Fibroblast of skin of left biceps (primary cell): ENCODE measurements at regions not wholly inside any gene's neighbourhood (a gene's known extent, or its start where the extent isn't known, plus 50 kb on each side); places are given as distances from the start of the nearest gene placed in this dataset.
"Not testable (repeated sequence)": the region's sequence is repeated elsewhere in the genome, so short reads cannot be mapped to it uniquely, and the experiment has no call there.

Source experiments
- DNase-seq, 2 experiments: peaks; one replicate each; pipeline ENCODE4 v3.0.0-alpha.2; 2013; ENCODE audit warnings: low read depth in 2 of 2

DNA sequence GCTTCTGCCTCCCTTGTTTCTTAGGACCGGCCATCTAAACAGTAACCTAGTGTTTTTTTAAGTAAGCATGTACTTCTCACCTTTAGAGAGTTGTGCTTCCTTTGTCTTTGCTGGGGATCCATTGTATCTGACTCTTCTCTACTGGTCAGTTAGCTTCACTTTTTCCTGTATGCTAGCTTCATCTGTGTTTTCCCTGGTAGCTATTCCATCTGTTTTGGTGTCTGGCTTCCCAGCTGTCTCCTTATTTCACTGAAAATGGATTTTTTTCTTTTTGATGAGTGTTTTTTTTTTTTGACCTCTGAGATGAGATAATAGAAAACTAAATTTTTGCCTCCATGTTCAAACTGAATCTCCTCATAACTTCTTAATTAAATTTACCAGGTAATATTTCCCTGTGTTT, 637.0 kb upstream of the SLC10A2 start:
- DNase-seq: no peak

DNA sequence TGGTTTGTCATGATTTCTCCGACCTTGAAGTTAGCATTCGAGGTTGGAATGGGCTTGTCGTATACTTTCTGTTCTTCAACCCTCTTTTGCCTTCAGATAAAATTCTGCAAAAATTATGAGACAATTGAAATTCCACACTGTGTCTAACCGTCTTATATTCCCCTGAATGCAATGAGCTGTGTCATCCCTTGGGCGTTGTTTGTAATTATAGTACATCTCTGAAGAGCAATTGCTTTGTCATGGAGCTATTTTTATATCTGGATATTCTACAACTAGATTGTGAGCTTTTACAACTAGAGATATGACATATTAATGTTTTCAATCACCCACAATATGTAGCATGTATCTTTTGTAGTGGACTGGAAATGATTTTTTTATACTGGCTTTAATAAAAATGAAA, 631.8 kb upstream of the SLC10A2 start:
- no peak for DNase-seq

DNA sequence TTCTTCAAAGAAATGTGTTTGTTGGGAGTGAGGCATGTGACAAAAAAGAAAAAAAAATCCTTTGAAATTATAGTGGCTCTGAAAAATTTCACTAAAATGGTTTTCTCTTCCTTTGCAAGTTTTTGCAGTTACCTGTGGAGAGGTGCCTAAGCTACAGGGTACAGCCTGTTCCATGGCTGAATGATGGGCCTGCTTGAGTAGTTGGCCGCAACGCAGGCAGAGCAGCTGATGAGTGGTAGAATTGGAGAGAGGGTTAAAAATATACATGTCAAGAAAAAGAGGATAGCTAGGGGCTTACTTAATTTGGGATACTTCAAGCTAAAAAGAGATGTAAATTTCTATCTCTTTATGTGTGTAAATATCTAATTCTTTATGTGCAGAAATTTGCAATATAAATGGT, 629.1 kb upstream of the SLC10A2 start:
- no peak for DNase-seq

DNA sequence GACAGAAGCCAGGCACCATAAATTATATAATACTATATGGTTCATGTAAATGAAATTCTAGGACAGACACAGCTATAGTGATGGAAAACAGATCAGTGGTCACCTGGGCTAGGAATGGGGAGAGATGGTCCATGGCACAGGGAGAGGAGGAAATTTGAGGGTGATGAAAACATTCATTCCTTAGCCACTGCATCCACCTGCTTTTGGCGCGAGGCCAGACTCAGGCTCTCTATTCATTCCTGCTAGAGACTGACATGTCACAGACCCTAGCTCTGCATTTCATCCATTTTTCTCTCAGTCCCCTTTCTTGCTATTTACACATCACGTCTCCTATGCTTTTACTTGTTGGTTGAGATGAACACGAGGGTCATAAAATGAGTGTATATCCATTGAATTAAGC, 628.3 kb upstream of the SLC10A2 start:
- DNase-seq: no peak

DNA sequence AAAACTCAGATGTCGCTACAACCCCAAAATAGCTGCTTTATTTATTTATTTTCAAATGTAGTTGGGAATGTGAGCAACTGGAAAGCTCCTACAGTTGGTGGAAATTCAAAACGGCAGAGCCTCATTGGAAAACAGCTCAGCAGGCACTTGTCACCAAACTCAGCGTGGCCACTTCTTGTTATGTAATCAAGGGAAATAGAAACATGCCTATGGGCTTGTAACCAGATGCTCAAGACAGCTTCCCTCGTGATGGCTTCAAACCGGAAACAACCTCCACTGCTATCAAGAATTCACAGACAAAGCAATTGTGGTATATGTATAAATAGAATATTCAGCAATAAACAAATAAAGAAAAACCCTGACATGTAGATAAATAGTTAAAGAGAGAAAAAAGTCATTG, 627.8 kb upstream of the SLC10A2 start:
- DNase-seq: no peak

DNA sequence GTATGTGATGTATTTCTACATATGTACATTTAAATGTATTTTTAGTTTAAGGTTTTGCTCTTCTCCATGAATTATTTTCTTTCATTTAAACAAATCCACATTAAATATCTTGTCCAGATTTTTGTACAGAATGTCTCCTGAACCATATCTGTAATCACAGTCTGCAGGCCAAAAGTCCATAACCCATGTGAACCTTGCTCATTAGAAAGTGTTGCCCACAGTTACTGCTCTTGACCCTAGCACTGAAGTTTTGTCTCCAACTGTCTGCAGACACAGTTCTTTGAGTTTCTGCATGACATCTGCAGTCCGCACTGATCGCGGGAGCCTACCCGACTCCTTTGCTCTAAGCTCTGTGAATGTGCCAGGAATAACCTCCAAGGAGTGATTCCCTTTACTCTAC, 626.2 kb upstream of the SLC10A2 start:
- DNase-seq: no peak

DNA sequence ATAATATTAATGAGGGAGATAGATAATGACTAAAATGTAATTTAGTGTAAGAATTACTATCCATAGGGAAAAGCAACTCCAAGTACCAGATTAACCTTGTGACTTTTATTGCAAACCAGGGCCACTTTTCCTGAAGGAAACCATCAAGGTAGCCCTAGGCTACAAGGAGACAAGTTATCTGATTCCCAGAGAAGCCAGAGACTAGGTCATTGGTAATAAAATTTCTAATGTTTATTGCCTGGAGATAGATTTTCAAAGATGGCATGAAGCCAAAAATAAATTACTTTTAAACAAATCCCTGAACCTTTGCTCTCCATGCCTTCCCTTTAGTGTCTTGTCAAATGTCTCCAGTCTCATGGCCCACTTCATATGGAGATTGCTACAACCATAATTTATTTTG, 610.1 kb upstream of the SLC10A2 start:
- no peak for DNase-seq

DNA sequence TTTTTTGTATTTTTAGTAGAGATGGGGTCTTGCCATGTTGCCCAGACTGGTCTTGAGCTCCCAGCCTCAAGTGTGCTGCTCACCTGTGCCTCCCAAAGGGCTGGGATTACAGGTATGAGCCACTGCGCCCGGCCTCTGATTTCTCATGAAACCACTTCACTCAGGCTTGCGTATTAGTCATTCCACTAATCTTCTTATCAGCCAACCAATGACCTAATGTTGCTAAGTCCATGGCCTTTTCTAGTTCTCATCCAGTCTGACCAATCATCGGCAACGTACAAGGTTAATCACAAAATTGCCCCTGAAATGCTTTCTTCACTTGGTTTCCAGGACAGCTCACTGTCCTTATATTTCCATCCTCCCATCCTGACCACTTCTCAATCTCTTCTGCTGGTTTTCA, 605.3 kb upstream of the SLC10A2 start:
- DNase-seq: no peak

DNA sequence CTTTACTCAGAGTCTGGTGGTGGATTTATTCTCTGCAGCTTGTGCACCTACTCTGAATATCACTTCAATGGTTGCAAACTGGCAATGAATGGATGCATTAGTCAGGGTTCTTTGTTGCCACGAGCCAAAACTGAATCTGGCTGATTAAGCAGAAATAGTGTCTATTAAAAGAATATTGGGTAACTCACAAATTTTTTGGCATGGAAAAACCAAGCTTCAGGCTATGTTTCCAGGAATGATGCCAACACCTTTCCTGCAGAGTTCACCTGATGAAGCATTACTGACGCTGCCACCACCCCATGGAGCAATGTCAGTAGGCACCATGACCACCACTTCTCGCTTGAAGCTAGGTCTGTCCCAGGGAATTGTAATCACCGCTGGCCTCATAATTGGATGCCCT, 597.8 kb upstream of the SLC10A2 start:
- DNase-seq: no peak

DNA sequence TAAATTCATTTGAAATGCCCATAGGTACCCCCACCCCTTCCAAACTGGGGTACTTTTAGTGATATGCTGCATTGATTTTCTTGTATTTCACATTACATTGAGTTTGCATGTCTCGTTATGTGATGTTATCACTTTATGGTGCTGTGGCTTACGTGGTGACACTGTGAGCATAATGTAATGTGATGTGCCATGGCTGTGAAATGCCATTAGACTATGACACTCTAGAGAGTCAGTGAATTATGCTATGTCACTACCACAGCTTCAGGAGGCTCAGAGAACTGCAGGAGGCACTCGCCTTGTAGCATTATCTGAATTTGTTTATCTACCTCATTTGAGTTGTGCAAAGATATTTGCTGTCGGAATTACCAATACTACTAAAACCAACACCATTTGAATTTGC, 590.1 kb upstream of the SLC10A2 start:
- no peak for DNase-seq

DNA sequence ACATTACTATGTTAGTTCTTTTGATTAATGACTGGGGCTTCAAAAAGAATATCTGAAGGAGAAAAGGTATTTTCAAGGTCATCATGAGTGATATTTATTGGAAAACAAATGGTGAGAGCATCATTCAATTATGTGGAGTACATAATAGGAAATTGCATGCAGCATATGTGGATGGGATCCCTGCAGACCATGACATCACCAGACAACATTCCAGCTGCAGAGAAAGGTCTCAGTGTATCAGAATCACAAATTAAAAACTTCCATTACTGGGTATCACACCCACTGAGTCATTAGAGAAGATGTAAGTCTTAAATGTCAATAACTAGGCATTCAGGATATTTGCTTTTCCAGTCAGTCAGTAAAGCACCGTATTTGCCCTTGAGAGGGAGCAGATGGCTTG, 574.4 kb upstream of the SLC10A2 start:
- no peak for DNase-seq

DNA sequence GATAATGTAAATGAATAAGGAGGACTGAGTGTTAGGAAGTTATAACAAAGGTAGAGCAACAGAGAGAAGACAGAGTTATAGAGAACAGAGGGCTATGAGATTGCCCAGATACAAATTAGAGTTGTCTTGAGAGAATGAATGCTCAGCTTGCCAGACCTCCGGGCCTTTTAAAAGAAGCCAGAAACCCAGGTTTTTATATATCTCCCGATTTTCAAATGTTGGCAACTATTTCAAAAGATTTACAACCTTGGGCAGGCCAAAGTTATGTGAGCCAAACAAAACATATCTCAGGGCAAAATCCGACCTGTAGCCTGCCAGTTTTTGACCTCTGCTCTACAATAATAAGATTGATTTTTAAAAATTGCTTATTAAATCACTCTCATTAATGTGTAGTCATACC, 573.1 kb upstream of the SLC10A2 start:
- no peak for DNase-seq

DNA sequence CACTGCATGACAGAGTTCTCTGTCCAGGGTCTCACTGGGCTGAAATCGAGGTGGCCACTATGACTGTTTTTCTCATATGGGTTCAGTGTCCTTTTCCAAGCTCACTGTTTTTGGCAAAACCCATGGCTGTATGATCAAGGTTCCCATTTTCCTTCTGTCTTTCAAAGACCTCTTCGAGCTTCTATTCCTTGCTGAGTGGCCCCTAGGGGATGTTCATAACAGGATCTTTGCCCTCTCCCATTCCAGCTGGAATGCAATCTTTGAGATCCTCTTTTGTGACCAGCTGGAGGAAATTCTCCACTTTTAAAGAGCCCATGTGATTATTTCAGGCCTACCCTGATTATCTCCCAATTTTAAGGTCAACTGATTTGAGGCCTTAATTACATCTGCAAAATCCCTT, 572.5 kb upstream of the SLC10A2 start:
- no peak for DNase-seq

DNA sequence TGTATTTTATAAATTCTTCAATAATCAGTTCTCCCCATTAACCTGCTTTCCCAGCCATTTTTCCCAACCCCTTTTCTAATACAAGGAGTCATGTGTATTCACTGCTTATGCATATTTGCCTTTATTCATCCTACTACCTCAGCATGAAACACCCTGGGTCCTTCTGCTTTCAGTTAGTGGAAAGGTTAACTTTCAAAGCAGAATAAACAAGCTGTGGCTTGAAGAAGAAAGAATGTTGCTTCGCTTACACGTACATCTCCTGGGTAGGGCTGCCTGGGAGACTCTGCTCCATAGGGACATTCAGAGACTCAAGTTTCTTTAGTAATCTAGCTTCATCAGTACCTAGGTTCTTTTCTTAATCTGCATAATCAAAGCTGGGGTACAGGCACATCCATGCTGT, 567.8 kb upstream of the SLC10A2 start:
- no peak for DNase-seq

DNA sequence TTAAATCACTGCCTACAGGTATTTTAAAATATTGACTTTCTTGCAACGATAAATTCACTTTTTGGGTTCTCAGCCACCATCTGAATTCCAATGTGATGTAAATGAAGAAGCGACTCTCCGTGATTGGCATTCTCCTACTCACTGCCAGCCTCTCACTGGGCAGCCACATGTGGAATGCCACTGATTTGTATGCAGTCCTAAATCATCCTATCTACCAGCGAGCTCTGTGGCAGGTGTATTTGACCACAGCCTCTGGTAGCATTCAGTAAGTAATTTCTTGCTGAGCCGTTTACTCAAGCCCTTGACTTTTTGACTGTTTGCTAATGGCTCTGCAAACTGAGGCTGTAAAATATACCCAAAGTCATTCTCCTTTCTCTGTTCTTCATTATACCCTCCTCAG, 559.0 kb upstream of the SLC10A2 start:
- no peak for DNase-seq

DNA sequence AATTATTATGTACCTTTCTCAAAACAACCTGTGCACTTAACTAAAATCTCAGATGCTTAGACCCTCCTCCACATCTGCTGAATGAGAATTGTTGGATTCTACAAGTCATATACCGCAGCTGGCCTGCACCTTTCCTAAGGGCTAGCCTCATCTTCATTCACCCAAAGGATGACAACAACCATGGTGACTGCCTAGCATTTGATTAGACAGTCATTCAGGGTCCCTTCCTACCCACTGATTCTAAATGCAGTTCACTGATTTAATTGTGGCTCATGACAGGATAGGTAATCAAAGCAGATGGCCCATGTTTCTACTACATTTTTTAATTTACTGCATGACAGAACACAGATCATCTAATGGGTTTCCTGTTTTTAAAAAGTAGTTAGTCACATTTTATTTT, 551.9 kb upstream of the SLC10A2 start:
- no peak for DNase-seq

DNA sequence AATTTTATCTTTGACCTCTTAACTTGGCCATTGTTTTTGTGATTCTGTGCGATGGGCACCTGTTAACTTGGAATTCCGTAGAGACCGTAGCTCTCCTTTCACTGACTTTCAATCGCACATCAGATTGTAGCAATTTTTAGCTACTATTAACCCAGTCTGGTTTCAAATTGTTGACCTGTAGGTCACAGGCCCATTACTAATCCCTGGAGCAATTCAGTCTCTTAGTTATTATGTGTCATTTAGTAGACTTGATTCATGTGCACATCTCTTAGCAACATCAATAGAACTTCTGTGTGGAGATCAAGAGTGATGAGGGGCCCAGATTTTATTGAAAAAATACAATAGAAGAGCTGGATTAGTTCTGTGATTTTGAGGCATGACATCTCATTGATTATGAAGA, 549.6 kb upstream of the SLC10A2 start:
- no peak for DNase-seq

DNA sequence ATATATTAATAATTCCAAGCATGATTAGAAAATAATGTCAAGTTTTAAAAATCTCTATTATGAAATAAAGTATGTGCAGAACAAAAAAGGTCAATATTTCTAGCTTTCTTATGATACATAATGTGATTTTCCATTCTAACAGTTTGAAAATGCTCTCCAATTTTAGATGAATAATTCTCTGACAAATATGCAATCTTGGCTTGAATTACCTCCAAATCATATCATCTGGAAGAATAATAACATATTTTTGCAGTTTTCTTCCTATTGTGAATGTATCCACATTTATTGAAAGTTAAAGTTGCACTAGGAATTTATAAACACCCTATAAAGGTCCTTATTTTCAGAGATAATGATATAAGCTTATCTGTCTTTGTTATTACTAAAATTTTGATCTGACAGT, 548.5 kb upstream of the SLC10A2 start:
- DNase-seq: no peak

DNA sequence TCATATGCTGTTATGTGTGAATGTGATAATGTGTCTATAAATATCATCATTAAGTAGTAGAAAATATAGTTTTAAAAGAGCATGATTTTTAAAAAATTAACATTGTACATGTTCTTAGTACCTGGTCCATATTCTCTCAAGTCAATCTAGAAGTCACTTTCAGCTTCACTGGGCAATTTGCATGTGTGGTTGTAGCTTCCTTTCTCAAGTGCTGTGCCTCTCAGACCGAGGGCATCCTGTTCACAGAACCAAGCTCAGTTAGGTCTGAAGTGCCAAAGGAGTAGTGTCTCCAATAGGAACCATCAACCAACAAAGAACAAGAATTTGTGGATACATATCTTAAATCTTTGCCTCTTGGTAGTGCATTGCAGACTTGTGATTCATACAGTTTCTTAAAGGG, 541.8 kb upstream of the SLC10A2 start:
- DNase-seq: no peak

DNA sequence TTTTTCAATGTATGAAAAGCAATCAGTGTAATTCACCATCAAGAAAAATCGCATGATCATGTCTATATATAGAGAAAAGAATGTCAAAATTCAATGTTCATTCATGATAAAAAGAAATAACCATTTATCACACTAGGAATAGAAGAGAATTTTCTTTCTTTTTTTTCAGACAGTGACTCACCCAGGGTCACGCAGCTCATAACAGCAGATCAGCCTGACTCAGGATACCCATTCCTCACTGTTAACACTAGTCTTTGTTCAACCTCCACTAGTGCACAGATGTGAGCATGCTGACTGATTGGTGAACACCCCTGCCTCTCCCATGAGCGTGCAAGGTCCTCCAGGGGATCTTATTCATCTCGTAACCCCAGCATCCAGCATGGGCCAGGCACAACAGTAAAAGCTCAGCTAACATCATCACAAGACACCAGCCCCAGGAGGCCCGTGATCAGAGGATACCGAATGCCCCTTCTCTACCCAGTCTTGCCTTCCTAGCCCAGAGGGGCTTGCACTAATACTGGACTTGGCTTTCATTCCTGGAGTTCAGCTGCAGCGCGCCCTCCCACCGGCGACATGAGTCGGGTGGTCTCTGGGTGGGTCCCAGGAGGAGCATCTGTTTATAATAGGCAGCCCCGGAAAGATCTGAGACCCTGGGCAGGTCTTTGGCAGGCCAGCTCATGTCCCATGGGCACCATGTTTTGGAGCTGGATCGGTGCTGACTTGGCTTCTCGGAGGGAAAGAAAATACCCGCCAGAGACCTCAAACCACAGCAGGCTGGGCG, 539.5 kb upstream of the SLC10A2 start:
- DNase-seq: no peak

DNA sequence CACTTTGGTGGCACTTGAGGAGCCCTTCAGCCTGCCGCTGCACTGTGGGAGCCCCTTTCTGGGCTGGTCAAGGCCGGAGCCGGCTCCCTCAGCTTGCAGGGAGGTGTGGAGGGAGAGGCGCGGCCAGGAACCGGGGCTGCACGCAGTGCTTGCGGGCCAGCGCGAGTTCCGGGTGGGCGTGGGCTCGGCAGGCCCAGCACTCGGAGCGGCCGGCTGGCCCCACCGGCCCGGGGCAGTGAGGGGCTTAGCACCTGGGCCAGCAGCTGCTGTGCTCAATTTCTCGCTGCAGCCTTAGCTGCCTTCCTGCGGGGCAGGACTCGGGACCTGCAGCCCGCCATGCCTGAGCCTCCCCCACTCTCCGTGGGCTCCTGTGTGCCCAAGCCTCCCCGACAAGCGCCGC, 533.7 kb upstream of the SLC10A2 start:
- DNase-seq: not testable (repeated sequence)

DNA sequence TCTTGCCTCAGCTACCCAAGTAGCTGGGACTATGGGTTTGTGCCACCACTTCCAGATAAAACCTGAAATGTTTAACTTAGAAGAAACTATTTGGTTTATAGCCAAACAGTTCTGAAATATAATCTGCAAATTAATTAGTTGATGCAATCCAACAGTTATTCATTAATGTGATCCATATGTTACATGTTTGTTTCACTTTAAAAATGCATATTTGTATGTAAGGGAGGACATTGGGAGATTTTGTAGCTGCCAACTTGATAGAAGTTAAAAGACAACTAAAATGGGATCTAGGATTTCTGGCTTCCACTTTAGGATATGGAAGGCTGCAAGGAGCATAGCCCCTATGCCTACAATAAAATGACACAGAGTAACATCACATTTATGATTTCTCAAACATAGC, 532.5 kb upstream of the SLC10A2 start:
- no peak for DNase-seq

DNA sequence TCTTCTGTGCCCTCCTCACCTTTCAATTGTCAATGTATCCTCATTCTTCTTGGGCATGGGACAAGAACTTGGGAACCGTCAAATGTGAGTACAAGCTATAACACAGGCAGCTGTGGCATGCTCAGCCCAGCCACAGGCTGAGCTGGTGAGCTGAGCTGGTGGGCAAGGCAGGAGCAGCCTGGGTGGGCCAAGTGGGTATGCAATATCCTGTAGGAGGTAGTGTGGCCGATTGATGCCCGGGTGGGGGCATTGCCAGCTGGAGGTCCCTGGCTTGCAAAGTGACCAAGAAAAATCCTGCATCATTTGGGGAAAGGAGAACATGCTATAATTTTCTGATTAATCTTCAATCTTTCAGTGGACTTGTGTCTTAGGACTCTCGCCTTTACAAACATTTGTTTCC, 507.2 kb upstream of the SLC10A2 start:
- no peak for DNase-seq

DNA sequence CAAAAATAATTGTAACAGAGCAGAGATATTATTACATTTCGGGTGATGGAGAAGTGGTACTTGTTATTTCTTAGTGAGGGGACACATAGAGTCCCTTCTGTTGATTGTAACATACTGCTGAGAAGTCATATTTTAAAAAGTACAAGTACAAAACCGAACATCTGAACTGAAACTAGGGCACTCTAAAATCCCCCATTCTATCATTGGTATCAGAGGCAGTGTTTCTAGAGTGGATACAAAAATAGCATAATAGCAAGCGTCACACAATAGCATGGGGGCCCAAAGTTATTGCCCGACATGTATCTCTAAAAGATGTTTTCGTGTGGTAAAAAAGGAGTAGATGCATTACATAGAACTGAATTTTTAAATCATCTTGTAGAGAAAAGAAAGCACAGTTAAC, 502.1 kb upstream of the SLC10A2 start:
- no peak for DNase-seq
